Parathyroid adenoma (tissue), 2 donors: ENCODE measurements at regions not wholly inside any gene's neighbourhood (a gene's known extent, or its start where the extent isn't known, plus 50 kb on each side); places are given as distances from the start of the nearest gene placed in this dataset.
"Not testable (repeated sequence)": the region's sequence is repeated elsewhere in the genome, so short reads cannot be mapped to it uniquely, and the experiment has no call there.

Source experiments
- H2AFZ ChIP-seq: fragments of 300-600 bp; sonication (generic); one replicate; pipeline ENCODE4 v1.7.0; 2017; ENCODE audit warnings: antibody characterized with exemption, mild to moderate bottlenecking
- H3K27ac ChIP-seq: fragments of 300-600 bp; sonication (generic); one replicate; pipeline ENCODE4 v1.7.0; 2017
- H3K27me3 ChIP-seq: fragments of 300-600 bp; sonication (generic); one replicate; pipeline ENCODE4 v1.7.0; 2017; ENCODE audit warnings: low read length; ENCODE audit not compliant: control insufficient read depth, insufficient read depth
- H3K36me3 ChIP-seq: fragments of 300-600 bp; sonication (generic); one replicate; pipeline ENCODE4 v1.7.0; 2017; ENCODE audit warnings: low read length; ENCODE audit not compliant: control insufficient read depth, insufficient read depth
- H3K4me1 ChIP-seq: fragments of 300-600 bp; sonication (generic); one replicate; pipeline ENCODE4 v1.7.0; 2017; ENCODE audit warnings: control low read depth
- H3K4me2 ChIP-seq: fragments of 300-600 bp; sonication (generic); one replicate; pipeline ENCODE4 v1.7.0; 2017; ENCODE audit warnings: low read length
- H3K4me3 ChIP-seq: fragments of 300-600 bp; sonication (generic); one replicate; pipeline ENCODE4 v1.7.0; 2017; ENCODE audit warnings: low read depth, low read length
- H3K79me2 ChIP-seq: fragments of 300-600 bp; sonication (generic); one replicate; pipeline ENCODE4 v1.7.0; 2017; ENCODE audit warnings: control low read depth
- H3K9ac ChIP-seq: fragments of 300-600 bp; sonication (generic); one replicate; pipeline ENCODE4 v1.7.0; 2017; ENCODE audit warnings: mild to moderate bottlenecking
- H3K9me3 ChIP-seq: fragments of 300-600 bp; sonication (generic); one replicate; pipeline ENCODE4 v1.7.0; 2017; ENCODE audit warnings: low read length; ENCODE audit not compliant: control insufficient read depth
- TF ChIP-seq, protein P1 (sequence below): fragments of 300-600 bp; sonication (generic); IDR thresholded peaks from one replicate; pipeline ENCODE4 v1.7.0; 2017; ENCODE audit warnings: antibody characterized with exemption, mild to moderate bottlenecking
- donor health status: primary hyperparathyroidism.

DNA sequence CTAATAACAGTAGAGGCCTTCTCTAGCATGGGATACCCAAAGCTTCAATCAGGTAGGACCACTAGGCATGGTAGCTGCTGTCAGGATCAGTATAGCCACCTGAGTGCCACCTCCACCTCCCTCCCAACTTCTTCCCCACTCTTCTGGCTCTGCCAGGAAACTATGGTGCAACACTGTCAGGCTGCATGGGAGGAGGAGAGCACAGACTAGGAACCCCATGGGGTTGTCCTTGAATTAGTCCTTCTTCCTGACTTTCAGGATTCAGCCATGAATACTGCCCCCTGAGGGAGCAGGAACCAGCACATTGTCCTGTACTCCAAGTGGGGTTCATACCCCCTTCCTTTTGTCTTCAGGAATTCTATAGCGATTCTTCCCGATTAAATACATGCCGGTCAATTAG is 340.8 kb upstream of the ONECUT1 start:
- H3K9me3 ChIP-seq = no peaks in the 10 kb centered on the region
- H3K4me2 ChIP-seq = no peak overlapping the region
- no peak overlapping the region for H3K9ac ChIP-seq
- H2AFZ ChIP-seq = no peak overlapping the region
- H3K4me3 ChIP-seq = no peak overlapping the region
- no peaks in the 10 kb centered on the region for H3K4me1 ChIP-seq
- TF ChIP-seq, protein P1, sequence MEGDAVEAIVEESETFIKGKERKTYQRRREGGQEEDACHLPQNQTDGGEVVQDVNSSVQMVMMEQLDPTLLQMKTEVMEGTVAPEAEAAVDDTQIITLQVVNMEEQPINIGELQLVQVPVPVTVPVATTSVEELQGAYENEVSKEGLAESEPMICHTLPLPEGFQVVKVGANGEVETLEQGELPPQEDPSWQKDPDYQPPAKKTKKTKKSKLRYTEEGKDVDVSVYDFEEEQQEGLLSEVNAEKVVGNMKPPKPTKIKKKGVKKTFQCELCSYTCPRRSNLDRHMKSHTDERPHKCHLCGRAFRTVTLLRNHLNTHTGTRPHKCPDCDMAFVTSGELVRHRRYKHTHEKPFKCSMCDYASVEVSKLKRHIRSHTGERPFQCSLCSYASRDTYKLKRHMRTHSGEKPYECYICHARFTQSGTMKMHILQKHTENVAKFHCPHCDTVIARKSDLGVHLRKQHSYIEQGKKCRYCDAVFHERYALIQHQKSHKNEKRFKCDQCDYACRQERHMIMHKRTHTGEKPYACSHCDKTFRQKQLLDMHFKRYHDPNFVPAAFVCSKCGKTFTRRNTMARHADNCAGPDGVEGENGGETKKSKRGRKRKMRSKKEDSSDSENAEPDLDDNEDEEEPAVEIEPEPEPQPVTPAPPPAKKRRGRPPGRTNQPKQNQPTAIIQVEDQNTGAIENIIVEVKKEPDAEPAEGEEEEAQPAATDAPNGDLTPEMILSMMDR = no peak
- no peaks in the 10 kb centered on the region for H3K27me3 ChIP-seq
- no peak overlapping the region for H3K27ac ChIP-seq
- H3K36me3 ChIP-seq = no peaks in the 10 kb centered on the region
- no peaks in the 10 kb centered on the region for H3K79me2 ChIP-seq

DNA sequence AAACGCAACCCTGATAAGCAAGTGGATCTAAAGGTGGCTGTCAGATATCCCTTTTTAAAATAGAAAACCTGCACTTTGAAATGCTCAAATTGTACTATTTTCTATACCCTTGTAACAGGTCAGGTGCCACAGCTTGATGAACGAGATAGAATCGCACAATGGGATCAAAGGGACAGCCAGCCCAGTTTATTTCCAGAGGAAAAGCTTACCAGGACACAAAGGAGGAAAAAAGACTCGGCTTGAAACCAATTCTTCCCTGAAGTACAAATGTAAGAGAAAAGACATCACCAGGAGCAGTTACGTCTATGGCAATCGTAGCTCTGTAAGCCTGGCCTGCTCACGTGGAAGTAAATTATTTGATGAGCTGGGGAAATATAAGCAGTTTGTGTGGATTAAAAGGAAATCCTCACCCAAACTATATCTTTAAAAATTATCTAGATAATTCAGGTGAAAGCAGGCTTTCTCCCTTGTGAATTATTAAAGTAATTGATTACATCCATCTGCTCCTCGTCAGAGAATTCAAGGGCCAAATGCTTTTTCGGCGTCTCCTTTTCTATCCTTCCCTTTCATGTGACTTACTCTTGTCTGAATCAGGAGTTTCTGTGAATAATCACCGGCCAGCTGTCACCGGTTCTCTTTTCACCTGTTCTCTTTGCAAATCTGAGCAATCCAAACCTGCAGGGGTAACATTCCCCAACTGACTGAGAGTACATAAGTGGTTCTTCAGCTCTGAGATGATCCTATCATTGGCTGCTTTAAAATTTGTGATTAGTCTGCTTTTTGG is 339.2 kb upstream of the ONECUT1 start:
- Histone ChIP-seq H3K27ac (no peak overlapping the region), H2AFZ (no peak overlapping the region), H3K4me3 (no peak overlapping the region), H3K9me3 (no peaks in the 10 kb centered on the region), H3K27me3 (no peaks in the 10 kb centered on the region), H3K4me2 (no peak overlapping the region), H3K9ac (no peak overlapping the region), H3K36me3 (no peaks in the 10 kb centered on the region), H3K4me1 (no peaks in the 10 kb centered on the region), H3K79me2 (no peaks in the 10 kb centered on the region)
- TF ChIP-seq, protein P1 = no peak

GRCh38 chr15:53128652-53129051 is 338.5 kb upstream of the ONECUT1 start:
- Histone ChIP-seq H3K4me1 (no peaks in the 10 kb centered on the region), H3K27me3 (no peaks in the 10 kb centered on the region)
- TF ChIP-seq, protein P1 = no peak

DNA sequence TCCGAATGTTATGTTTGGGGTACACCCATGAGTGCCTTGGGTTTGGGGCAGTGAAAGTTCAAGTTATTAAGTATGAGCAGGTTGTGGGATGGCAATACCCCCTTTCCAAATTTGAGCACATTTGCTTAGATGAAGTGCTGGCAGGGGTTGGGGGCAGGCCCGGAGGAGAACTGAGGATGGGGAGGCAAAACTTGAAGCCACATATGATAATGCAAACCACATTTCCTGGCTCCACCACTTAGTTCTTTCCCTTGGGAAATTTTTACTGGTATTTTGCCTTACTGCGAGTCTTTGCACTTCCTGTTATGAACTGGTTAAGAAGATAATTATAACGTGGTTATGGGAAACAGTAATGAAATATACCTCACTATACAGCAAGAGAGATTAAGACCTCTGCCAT is 336.0 kb upstream of the ONECUT1 start:
- no peaks in the 10 kb centered on the region for H3K79me2 ChIP-seq
- no peak overlapping the region for H2AFZ ChIP-seq
- no peaks in the 10 kb centered on the region for H3K4me1 ChIP-seq
- TF ChIP-seq, protein P1 = no peak
- H3K4me2 ChIP-seq = no peak overlapping the region
- no peak overlapping the region for H3K27ac ChIP-seq
- no peaks in the 10 kb centered on the region for H3K36me3 ChIP-seq
- no peaks in the 10 kb centered on the region for H3K27me3 ChIP-seq
- no peak overlapping the region for H3K9ac ChIP-seq
- H3K9me3 ChIP-seq = no peaks in the 10 kb centered on the region
- no peak overlapping the region for H3K4me3 ChIP-seq

More at GRCh38 chr15:53128652-53129051, 338.5 kb upstream of the ONECUT1 start:
- H3K9ac ChIP-seq = no peak overlapping the region
- H3K4me3 ChIP-seq = no peak overlapping the region
- no peak overlapping the region for H3K27ac ChIP-seq
- no peaks in the 10 kb centered on the region for H3K36me3 ChIP-seq
- no peaks in the 10 kb centered on the region for H3K79me2 ChIP-seq
- no peak overlapping the region for H3K4me2 ChIP-seq
- H2AFZ ChIP-seq = no peak overlapping the region
- no peaks in the 10 kb centered on the region for H3K9me3 ChIP-seq

DNA sequence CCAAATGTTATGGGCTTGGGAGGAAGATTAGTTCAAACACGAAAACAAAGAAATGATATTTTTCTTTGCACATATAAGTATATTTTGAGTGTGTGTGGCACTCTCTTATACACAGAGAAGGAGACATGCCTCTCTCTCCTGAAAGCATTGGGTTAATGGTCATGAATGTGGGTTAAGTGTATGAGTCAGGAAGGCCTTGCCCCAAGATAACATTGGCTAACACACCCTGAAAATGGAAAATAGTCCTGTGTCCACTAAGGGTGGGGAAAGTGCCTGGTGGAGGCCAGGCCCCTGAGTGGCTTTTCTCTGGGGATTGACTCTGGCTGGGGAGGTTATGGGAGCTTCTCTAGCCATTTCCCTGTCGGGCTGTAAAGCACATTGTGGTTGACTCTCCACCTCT is 332.7 kb upstream of the ONECUT1 start:
- no peaks in the 10 kb centered on the region for H3K4me1 ChIP-seq
- H3K79me2 ChIP-seq = no peaks in the 10 kb centered on the region

GRCh38 chr15:53116915-53117314 is 326.8 kb upstream of the ONECUT1 start:
- not testable (repeated sequence) for H3K27ac ChIP-seq, H3K4me3 ChIP-seq, H3K9ac ChIP-seq

More for the DNA sequence above, 332.7 kb upstream of the ONECUT1 start:
- TF ChIP-seq, protein P1 = no peak
- Histone ChIP-seq H2AFZ (no peak overlapping the region), H3K27ac (no peak overlapping the region), H3K27me3 (no peaks in the 10 kb centered on the region), H3K9ac (no peak overlapping the region), H3K4me3 (no peak overlapping the region), H3K36me3 (no peaks in the 10 kb centered on the region), H3K9me3 (no peaks in the 10 kb centered on the region), H3K4me2 (no peak overlapping the region)

More at GRCh38 chr15:53116915-53117314, 326.8 kb upstream of the ONECUT1 start:
- not testable (repeated sequence) for H3K36me3 ChIP-seq, H3K4me1 ChIP-seq, H3K4me2 ChIP-seq, H3K9me3 ChIP-seq, H3K27me3 ChIP-seq, H3K79me2 ChIP-seq, H2AFZ ChIP-seq
